ENCODE measurements at regions not wholly inside any gene's neighbourhood (a gene's known extent, or its start where the extent isn't known, plus 50 kb on each side); places are given as distances from the start of the nearest gene placed in this dataset.

DNA sequence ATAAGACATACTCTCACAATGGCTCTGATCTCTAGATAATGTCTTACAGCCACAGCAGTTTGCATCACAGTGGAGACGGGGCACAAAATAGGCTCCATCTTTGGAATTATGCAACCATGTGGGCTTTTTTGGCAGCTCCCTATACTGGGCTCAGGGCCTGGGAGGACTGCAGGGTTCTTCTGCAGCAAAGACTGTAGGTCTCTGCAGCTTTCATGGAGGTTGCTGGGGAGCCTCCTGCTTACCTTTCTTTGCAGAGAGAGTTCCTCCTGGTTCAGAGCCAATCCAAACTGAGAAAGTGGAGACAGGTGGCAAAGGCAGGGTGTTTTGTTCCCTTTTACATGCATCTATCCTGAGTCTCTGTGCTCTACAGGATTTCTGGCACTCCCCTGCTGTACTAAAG lies 558.0 kb downstream of the TLR4 start:
- Mint-ChIP-seq H3K36me3 (no peaks in the 10 kb centered on the region), H3K4me1 (no peaks in the 10 kb centered on the region), H3K27ac (no peak overlapping the region), H3K4me3 (no peak overlapping the region), H3K27me3 (no peaks in the 10 kb centered on the region), H3K9me3 (peaks cover 4 to 23% (median 10%) of the 10 kb centered on the region in 7 donors)
- Histone ChIP-seq H3K4me3 (ENCODE audit: low read depth, low read length) (no peak overlapping the region), H3K27ac (ENCODE audit: insufficient read depth, low read length, poor library complexity, severe bottlenecking) (no peak overlapping the region), H3K36me3 (ENCODE audit: control insufficient read depth, insufficient read depth, low read length) (no peaks in the 10 kb centered on the region), H3K27me3 (ENCODE audit: control insufficient read depth, insufficient read depth, low read length) (no peaks in the 10 kb centered on the region), H3K4me1 (ENCODE audit: control insufficient read depth, insufficient read depth, low read length, poor library complexity, severe bottlenecking) (no peaks in the 10 kb centered on the region), H3K9me3 (ENCODE audit: control insufficient read depth in 2 of 2, low read length in 2 of 2) (peaks cover 0 to 9% of the 10 kb centered on the region in 2 experiments)
- no peak for ATAC-seq (ENCODE audit: low read depth in 2 of 2)
- DNase-seq = no peak

DNA sequence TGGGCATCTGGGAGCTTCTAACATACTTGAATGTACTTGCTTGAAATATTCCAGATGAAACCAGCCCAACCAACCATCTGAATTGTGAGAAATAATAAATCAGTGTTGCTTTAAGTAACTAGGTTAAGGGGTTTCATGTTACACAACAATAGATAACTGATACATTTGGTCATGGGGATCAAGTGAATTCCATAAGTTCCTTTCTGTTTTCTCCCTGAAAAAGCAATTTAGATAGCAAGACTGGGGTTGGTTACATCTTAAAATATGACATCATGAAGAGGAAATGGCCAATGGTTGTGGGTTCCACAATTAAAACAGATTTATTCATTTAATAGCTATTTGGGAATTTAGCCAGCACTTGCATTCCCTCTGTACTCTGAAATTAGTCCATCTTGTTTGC lies 559.7 kb downstream of the TLR4 start:
- Histone ChIP-seq H3K9me3 (ENCODE audit: control insufficient read depth in 2 of 2, low read length in 2 of 2) (peaks cover 0 to 9% of the 10 kb centered on the region in 2 experiments), H3K27ac (ENCODE audit: insufficient read depth, low read length, poor library complexity, severe bottlenecking) (no peak overlapping the region), H3K36me3 (ENCODE audit: control insufficient read depth, insufficient read depth, low read length) (no peaks in the 10 kb centered on the region), H3K4me1 (ENCODE audit: control insufficient read depth, insufficient read depth, low read length, poor library complexity, severe bottlenecking) (no peaks in the 10 kb centered on the region), H3K4me3 (ENCODE audit: low read depth, low read length) (no peak overlapping the region), H3K27me3 (ENCODE audit: control insufficient read depth, insufficient read depth, low read length) (no peaks in the 10 kb centered on the region)
- Mint-ChIP-seq H3K4me3 (peak overlapping the region in 1 of 4 donors; percentile 87), H3K27me3 (peaks cover 4% of the 10 kb centered on the region), H3K4me1 (no peaks in the 10 kb centered on the region), H3K36me3 (no peaks in the 10 kb centered on the region), H3K9me3 (peaks cover 3 to 23% (median 9%) of the 10 kb centered on the region in 7 donors), H3K27ac (no peak overlapping the region)
- ATAC-seq (ENCODE audit: low read depth in 2 of 2) (no peak), DNase-seq (no peak)

DNA sequence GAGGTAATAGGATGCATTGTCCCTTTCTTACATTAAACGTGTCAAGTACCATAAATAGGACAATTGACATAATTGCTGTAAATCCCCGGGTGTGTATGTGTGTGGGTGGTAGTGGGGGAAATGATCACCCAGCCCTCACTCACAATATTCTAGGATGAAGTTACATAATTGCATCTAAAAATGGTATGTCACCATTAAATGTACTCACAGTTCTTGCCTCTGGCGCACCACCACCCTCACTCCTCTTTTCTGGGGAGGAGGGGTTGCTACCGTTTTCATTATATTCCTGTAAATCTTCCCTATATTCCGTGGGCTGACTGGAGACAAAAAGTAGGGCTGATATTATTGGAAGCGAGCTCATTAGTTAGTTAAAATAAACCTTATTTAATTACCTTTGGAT lies 563.8 kb downstream of the TLR4 start:
- no peaks in the 10 kb centered on the region for H3K27me3 ChIP-seq (ENCODE audit: control insufficient read depth, insufficient read depth, low read length)
- H3K4me1 ChIP-seq (ENCODE audit: control insufficient read depth, insufficient read depth, low read length, poor library complexity, severe bottlenecking) = no peaks in the 10 kb centered on the region
- Mint-ChIP-seq H3K36me3 (no peaks in the 10 kb centered on the region), H3K9me3 (peaks cover 2 to 14% (median 7%) of the 10 kb centered on the region in 7 donors), H3K27me3 (peaks cover 4% of the 10 kb centered on the region), H3K4me1 (no peaks in the 10 kb centered on the region), H3K27ac (no peak overlapping the region), H3K4me3 (no peak overlapping the region)
- ATAC-seq (ENCODE audit: low read depth in 2 of 2) (no peak), DNase-seq (no peak)
- H3K4me3 ChIP-seq (ENCODE audit: low read depth, low read length) = no peak overlapping the region
- H3K27ac ChIP-seq (ENCODE audit: insufficient read depth, low read length, poor library complexity, severe bottlenecking) = no peak overlapping the region
- peaks cover 0 to 3% of the 10 kb centered on the region in 2 experiments for H3K9me3 ChIP-seq (ENCODE audit: control insufficient read depth in 2 of 2, low read length in 2 of 2)
- no peaks in the 10 kb centered on the region for H3K36me3 ChIP-seq (ENCODE audit: control insufficient read depth, insufficient read depth, low read length)

DNA sequence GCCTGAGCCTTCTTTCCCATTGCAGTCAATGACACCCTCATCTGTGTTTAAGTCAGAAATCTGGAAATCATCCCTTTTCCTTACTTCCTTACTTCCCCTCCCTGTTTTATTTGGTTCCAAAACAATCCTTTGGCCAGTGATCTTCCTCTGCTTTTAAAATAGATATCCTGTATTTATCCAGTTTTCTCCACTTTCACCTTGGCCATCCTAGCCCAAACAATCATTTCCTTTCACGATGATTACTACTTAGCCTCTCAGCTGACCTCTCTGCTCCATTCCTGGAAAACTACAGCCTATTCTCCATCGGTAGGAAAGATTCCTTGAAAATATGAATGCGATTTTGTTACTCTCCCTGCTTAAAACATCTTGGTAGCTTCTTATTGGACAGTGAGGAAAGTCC lies 565.4 kb downstream of the TLR4 start:
- H3K4me1 ChIP-seq (ENCODE audit: control insufficient read depth, insufficient read depth, low read length, poor library complexity, severe bottlenecking) = no peaks in the 10 kb centered on the region
- H3K9me3 ChIP-seq (ENCODE audit: control insufficient read depth in 2 of 2, low read length in 2 of 2) = no peaks in the 10 kb centered on the region
- H3K27me3 Mint-ChIP-seq = peaks cover 4% of the 10 kb centered on the region
- no peaks in the 10 kb centered on the region for H3K27me3 ChIP-seq (ENCODE audit: control insufficient read depth, insufficient read depth, low read length)
- no peaks in the 10 kb centered on the region for H3K4me1 Mint-ChIP-seq
- H3K27ac ChIP-seq (ENCODE audit: insufficient read depth, low read length, poor library complexity, severe bottlenecking) = no peak overlapping the region
- no peaks in the 10 kb centered on the region for H3K36me3 ChIP-seq (ENCODE audit: control insufficient read depth, insufficient read depth, low read length)
- ATAC-seq (ENCODE audit: low read depth in 2 of 2) (no peak), DNase-seq (no peak)
- H3K9me3 Mint-ChIP-seq = peaks cover 0 to 10% (median 7%) of the 10 kb centered on the region in 7 donors
- no peak overlapping the region for H3K4me3 ChIP-seq (ENCODE audit: low read depth, low read length)
- no peaks in the 10 kb centered on the region for H3K36me3 Mint-ChIP-seq
- H3K4me3 Mint-ChIP-seq = no peak overlapping the region
- H3K27ac Mint-ChIP-seq = no peak overlapping the region

DNA sequence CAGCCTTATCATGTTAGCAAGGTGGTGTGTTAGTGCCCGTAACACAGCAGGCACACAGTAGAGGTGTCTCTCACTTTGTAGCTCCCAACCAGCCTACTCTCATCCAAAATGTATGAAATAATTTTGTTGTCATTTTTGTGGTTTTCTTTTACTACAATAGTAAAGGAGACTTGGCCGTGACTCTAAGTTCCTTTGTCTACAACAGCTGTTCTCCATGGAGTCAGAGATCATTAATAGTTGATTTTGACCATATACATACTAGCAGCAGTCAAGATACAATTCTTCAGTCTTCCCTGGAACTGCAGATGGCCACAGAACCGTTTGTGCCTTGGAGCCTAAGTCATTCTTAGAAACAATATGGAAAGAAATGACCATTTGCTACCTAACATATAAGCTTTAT lies 567.1 kb downstream of the TLR4 start:
- H3K4me3 Mint-ChIP-seq = no peak overlapping the region
- no peak overlapping the region for H3K4me3 ChIP-seq (ENCODE audit: low read depth, low read length)
- H3K27ac ChIP-seq (ENCODE audit: insufficient read depth, low read length, poor library complexity, severe bottlenecking) = no peak overlapping the region
- no peaks in the 10 kb centered on the region for H3K4me1 Mint-ChIP-seq
- no peaks in the 10 kb centered on the region for H3K36me3 ChIP-seq (ENCODE audit: control insufficient read depth, insufficient read depth, low read length)
- H3K36me3 Mint-ChIP-seq = no peaks in the 10 kb centered on the region
- no peak overlapping the region for H3K27ac Mint-ChIP-seq
- peaks cover 0 to 9% (median 4%) of the 10 kb centered on the region in 7 donors for H3K9me3 Mint-ChIP-seq
- H3K27me3 ChIP-seq (ENCODE audit: control insufficient read depth, insufficient read depth, low read length) = no peaks in the 10 kb centered on the region
- peaks cover 4% of the 10 kb centered on the region for H3K27me3 Mint-ChIP-seq
- H3K9me3 ChIP-seq (ENCODE audit: control insufficient read depth in 2 of 2, low read length in 2 of 2) = no peaks in the 10 kb centered on the region
- ATAC-seq (ENCODE audit: low read depth in 2 of 2) (no peak), DNase-seq (no peak)
- H3K4me1 ChIP-seq (ENCODE audit: control insufficient read depth, insufficient read depth, low read length, poor library complexity, severe bottlenecking) = no peaks in the 10 kb centered on the region

DNA sequence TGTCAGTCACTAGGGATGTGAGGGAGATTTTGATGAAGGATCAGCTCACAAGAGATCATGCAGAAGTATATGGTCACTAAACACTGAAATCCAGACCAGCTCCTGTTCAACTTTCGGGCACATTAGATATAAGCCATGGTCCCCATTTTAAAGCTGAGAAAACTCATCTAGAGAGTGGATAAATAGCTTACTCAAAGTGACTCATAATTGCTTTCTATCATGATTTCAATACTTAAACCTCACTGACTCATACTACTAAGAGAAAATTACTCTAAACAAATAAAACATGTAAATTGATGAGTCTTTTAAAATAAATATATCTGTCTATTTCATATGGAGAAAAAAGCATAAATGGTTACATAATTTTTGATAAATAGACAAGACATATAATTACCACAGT lies 567.7 kb downstream of the TLR4 start:
- no peaks in the 10 kb centered on the region for H3K4me1 Mint-ChIP-seq
- Histone ChIP-seq H3K27ac (ENCODE audit: insufficient read depth, low read length, poor library complexity, severe bottlenecking) (no peak overlapping the region), H3K4me3 (ENCODE audit: low read depth, low read length) (no peak overlapping the region), H3K4me1 (ENCODE audit: control insufficient read depth, insufficient read depth, low read length, poor library complexity, severe bottlenecking) (no peaks in the 10 kb centered on the region), H3K27me3 (ENCODE audit: control insufficient read depth, insufficient read depth, low read length) (no peaks in the 10 kb centered on the region), H3K36me3 (ENCODE audit: control insufficient read depth, insufficient read depth, low read length) (no peaks in the 10 kb centered on the region), H3K9me3 (ENCODE audit: control insufficient read depth in 2 of 2, low read length in 2 of 2) (no peaks in the 10 kb centered on the region)
- peaks cover 4% of the 10 kb centered on the region for H3K27me3 Mint-ChIP-seq
- no peak overlapping the region for H3K4me3 Mint-ChIP-seq
- no peak overlapping the region for H3K27ac Mint-ChIP-seq
- ATAC-seq (ENCODE audit: low read depth in 2 of 2) (no peak), DNase-seq (no peak)
- peaks cover 0 to 9% (median 4%) of the 10 kb centered on the region in 7 donors for H3K9me3 Mint-ChIP-seq
- no peaks in the 10 kb centered on the region for H3K36me3 Mint-ChIP-seq

DNA sequence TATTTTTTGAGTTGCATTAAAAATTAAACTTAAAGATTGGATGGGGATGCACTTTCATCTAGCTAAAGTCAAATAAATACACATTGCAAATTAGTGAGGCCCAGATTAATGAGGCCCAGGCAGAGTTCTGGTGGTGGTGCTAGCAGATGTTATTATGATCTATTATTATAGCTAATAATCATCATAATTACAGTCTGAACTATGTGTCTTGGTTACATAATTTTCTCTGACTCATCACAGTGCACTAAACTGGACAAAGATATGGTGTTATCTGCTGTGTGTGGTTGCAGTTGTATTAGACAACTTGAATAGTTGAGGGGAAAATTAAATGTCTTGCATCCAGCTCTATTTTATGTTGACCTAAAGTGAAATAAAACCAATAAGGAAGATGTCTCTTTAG lies 568.8 kb downstream of the TLR4 start:
- Histone ChIP-seq H3K4me1 (ENCODE audit: control insufficient read depth, insufficient read depth, low read length, poor library complexity, severe bottlenecking) (no peaks in the 10 kb centered on the region), H3K27me3 (ENCODE audit: control insufficient read depth, insufficient read depth, low read length) (no peaks in the 10 kb centered on the region), H3K4me3 (ENCODE audit: low read depth, low read length) (no peak overlapping the region), H3K36me3 (ENCODE audit: control insufficient read depth, insufficient read depth, low read length) (no peaks in the 10 kb centered on the region), H3K27ac (ENCODE audit: insufficient read depth, low read length, poor library complexity, severe bottlenecking) (no peak overlapping the region), H3K9me3 (ENCODE audit: control insufficient read depth in 2 of 2, low read length in 2 of 2) (no peaks in the 10 kb centered on the region)
- no peak for DNase-seq
- Mint-ChIP-seq H3K4me3 (no peak overlapping the region), H3K27me3 (no peaks in the 10 kb centered on the region), H3K9me3 (peaks cover 0 to 15% (median 6%) of the 10 kb centered on the region in 7 donors), H3K4me1 (no peaks in the 10 kb centered on the region), H3K36me3 (no peaks in the 10 kb centered on the region), H3K27ac (no peak overlapping the region)
- no peak for ATAC-seq (ENCODE audit: low read depth in 2 of 2)

DNA sequence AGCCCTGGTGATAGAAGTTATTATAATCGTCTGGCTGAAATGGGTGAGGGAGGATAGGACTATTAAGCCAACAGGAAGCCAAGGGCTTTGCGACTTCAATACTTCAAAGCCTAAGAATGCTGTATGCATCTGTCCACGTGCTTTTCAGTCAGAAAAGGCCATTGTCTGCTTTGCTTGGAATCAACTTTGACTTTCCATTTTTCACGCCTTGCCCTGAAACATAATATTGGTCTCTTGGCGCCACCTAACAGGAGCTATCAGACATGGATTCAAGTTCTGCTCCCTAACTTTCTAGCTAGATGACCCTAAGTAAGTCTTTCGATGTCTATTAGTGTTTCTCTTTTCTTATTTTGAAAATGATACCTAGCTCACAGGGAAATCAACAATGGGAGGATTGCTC lies 572.6 kb downstream of the TLR4 start:
- no peaks in the 10 kb centered on the region for H3K27me3 Mint-ChIP-seq
- DNase-seq = no peak
- no peak for ATAC-seq (ENCODE audit: low read depth in 2 of 2)

More for the DNA sequence above, 572.6 kb downstream of the TLR4 start:
- H3K36me3 ChIP-seq (ENCODE audit: control insufficient read depth, insufficient read depth, low read length) = no peaks in the 10 kb centered on the region
- no peaks in the 10 kb centered on the region for H3K4me1 ChIP-seq (ENCODE audit: control insufficient read depth, insufficient read depth, low read length, poor library complexity, severe bottlenecking)
- H3K9me3 ChIP-seq (ENCODE audit: control insufficient read depth in 2 of 2, low read length in 2 of 2) = no peaks in the 10 kb centered on the region
- H3K4me3 Mint-ChIP-seq = no peak overlapping the region
- no peaks in the 10 kb centered on the region for H3K4me1 Mint-ChIP-seq
- no peak overlapping the region for H3K27ac ChIP-seq (ENCODE audit: insufficient read depth, low read length, poor library complexity, severe bottlenecking)
- peak overlapping the region in 1 of 3 donors; percentile 9 for H3K27ac Mint-ChIP-seq
- H3K27me3 ChIP-seq (ENCODE audit: control insufficient read depth, insufficient read depth, low read length) = no peaks in the 10 kb centered on the region
- no peaks in the 10 kb centered on the region for H3K36me3 Mint-ChIP-seq
- no peak overlapping the region for H3K4me3 ChIP-seq (ENCODE audit: low read depth, low read length)
- H3K9me3 Mint-ChIP-seq = peaks cover 0 to 11% (median 9%) of the 10 kb centered on the region in 7 donors
